ENCODE measurements at regions not wholly inside any gene's neighbourhood (a gene's known extent, or its start where the extent isn't known, plus 50 kb on each side); places are given as distances from the start of the nearest gene placed in this dataset.

- H3K9me3 Mint-ChIP-seq, result no peaks in the 10 kb centered on the region
- peaks cover 29% of the 10 kb centered on the region for H3K27me3 Mint-ChIP-seq
- no peak for ATAC-seq (replicated peaks)
- H3K4me3 Mint-ChIP-seq, result no peak overlapping the region
- H3K4me1 Mint-ChIP-seq, result no peaks in the 10 kb centered on the region
- H3K27ac Mint-ChIP-seq, result no peak overlapping the region
- H3K36me3 Mint-ChIP-seq (ENCODE audit: low read depth), result no peaks in the 10 kb centered on the region
Measured at GRCh38 chr11:130816546-130817329, 99.5 kb downstream of the SNX19 start.

GRCh38 chr11:130817330-130817944, 98.8 kb downstream of the SNX19 start:
- Mint-ChIP-seq H3K27ac (no peak overlapping the region), H3K9me3 (no peaks in the 10 kb centered on the region), H3K4me3 (no peak overlapping the region), H3K4me1 (no peaks in the 10 kb centered on the region), H3K36me3 (ENCODE audit: low read depth) (no peaks in the 10 kb centered on the region), H3K27me3 (peaks cover 25% of the 10 kb centered on the region)
- no peak for ATAC-seq (replicated peaks)

GRCh38 chr11:130819625-130820024, 96.7 kb downstream of the SNX19 start:
- ATAC-seq (replicated peaks), result no peak
- peaks cover 25% of the 10 kb centered on the region for H3K27me3 Mint-ChIP-seq

More at GRCh38 chr11:130819625-130820024, 96.7 kb downstream of the SNX19 start:
- Mint-ChIP-seq H3K27ac (no peak overlapping the region), H3K4me1 (no peaks in the 10 kb centered on the region), H3K36me3 (ENCODE audit: low read depth) (no peaks in the 10 kb centered on the region), H3K9me3 (no peaks in the 10 kb centered on the region), H3K4me3 (no peak overlapping the region)
